DMS53 (cell line): ENCODE measurements at regions not wholly inside any gene's neighbourhood (a gene's known extent, or its start where the extent isn't known, plus 50 kb on each side); places are given as distances from the start of the nearest gene placed in this dataset.
"Not testable (repeated sequence)": the region's sequence is repeated elsewhere in the genome, so short reads cannot be mapped to it uniquely, and the experiment has no call there.

Experiments
- DNase-seq: peaks from one replicate; lab custom pipeline; 2025; lab: John Stamatoyannopoulos, UW

DNA sequence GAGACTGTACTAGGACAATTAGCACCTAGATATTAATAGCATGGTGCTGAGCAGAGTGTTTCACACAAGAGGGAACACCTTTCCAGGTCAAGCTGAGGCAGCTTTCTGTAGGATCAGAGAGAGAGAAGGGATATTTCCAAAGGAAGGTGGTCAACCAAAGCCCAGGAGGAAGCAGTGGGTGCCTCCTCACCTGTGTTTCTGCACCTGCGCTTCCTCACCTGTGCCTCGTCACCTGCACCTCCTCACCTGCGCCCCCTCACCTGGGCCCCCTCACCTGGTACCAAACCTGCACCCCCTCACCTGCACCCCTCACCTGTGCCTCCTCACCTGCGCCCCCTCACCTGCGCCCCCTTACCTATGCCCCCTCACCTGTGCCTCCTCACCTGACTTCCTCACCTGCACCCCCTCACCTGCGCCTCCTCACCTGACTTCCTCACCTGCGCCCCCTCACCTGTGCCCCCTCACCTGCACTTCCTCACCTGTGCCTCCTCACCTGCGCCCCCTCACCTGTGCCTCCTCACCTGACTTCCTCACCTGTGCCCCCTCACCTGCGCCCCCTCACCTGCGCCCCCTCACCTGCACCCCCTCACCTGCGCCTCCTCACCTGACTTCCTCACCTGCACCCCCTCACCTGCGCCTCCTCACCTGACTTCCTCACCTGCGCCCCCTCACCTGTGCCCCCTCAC lies 67.9 kb downstream of the TTLL2 start:
- no peak for DNase-seq

DNA sequence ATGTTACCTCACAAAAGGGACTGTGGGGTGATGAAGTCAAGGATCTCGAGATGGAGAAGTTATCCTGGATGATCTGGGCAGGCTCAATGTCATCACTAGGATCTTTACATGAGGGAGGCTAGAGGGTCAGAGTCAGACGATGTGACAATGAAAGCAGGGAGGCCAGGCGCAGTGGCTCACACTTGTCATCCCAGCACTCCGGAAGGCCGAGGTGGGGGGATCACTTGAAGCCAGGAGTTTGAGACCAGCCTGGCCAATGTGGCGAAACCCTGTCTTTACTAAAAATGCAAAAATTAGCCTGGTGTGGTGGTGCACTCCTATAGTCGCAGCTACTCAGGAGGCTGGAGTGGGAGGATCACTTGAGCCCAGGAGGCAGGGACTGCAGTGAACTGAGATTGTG lies 68.8 kb downstream of the TTLL2 start:
- DNase-seq, result no peak

DNA sequence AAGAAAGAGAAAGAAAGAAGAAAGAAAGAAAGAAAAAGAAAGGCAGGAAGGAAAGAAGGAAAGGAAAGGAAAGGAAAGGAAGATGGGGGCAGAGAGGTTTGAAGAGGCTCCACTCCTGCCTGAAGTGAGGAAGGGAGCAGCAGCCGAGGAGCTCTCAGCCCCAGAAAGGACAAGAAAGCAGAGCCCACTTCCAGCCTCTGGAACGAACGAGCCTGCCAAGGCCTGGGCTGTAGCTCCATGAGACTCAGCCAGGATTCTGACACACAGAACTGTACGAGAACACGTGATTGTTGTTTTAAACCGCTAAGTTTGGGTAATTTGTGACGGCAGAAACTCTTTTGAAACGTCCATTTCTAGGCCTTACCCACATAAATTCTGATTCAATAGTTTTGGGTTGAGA lies 69.5 kb downstream of the TTLL2 start:
- DNase-seq, result no peak

DNA sequence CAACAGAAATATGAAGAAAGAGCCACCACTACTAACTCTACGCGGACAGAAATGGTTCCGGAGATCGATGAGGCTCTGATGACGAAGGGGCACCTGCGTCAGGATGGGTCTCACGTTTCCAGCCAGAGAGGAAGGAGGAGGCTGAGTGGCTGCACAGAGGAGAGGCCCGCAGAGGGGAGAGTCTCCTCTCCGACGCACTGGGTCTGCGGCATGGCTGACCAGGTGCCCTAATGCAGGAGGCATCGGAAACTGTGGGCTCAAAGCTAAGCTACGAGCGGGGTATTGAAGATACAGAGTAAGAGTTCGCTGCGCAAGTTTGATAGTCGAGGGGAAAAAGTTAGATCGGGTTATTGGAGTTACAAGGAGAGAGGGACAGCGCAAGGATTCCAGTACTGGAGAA lies 69.9 kb downstream of the TTLL2 start:
- DNase-seq, result no peak

DNA sequence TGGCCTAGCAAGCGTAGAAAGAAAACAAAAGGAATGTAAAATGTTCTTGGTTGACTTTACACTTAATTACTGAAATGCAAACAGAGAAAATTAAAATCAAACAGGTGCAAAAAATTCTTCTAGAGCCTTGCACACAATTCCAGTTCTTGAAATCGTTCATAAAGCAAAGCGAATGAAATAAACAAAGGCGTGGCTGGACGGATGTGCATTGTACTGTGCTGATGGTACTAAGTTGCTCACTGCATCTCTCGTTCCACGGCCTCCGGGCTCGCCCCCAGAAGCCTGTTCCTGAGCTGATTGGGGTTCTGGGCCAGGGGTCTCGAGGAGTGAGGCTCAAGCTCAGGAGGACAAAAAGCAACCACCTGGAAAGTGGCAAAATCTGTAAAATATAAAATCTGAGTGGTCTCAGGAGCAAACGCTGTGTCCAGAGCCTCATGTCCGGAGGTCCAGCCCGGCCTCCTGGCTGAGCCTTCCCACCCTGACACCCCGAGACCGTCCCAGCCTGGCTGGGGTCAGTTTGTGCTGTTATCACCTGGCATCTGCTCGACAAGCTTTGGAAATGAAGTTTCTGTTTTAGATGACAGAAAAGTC lies 71.3 kb downstream of the TTLL2 start:
- peak; percentile 15 for DNase-seq

DNA sequence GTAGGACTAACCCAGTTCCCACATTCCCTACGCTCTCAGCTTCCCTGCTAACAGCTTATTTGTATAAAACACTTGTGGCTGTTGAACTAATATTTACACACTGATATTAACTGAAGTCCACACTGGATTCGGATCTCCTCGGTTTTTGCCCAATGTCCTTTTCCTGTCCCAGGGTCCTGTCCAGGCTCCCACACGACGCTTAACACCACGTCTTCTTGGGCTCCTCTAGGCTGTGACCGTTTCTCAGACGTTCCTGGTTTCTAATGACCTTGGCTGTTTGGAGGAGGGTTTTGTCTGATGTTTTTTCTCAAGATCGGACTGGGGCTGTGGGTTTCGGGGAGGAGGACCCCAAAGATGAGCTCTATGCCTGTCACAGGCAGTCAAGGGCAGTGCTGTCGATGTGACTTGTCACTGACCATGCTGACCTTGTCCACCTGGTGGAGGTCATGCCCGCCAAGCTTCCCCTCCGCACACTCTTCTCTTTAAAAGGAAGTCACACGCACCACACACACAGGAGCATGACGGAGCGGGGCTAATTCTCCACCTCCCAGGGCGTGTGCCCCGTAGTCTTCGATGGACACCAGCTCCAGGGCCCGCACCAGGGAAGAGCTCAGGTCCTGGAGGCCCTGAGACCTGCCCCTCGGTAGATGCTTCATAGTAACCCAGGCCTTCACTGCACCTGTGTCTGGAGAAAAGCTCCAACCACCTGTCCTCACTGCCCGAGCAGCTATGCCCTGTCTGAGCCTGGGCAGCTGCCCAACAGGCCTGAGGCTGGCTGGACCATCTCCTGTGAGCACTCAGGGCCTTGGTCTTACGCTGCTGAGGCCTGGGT lies 72.0 kb downstream of the TTLL2 start:
- DNase-seq, result peak; percentile 63

DNA sequence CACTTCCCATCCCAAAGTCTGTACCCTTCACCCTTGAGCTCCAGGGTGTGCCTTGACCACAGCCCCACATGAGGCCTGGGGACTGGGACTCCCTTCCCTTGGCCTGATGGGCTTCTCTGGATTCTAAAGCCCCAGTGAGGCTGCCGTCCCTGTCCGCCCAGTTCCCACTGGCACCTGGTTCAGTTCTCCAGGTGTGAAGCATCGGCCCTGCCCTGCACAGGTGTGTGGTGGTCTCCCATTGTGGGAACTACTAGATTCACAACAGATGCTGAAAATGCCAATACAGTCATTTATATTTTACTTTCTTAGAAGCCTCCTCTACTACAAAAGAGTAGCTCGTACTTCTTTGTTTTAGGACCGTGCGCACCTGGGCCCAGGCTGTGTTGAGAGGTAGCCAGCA lies 72.8 kb downstream of the TTLL2 start:
- no peak for DNase-seq

DNA sequence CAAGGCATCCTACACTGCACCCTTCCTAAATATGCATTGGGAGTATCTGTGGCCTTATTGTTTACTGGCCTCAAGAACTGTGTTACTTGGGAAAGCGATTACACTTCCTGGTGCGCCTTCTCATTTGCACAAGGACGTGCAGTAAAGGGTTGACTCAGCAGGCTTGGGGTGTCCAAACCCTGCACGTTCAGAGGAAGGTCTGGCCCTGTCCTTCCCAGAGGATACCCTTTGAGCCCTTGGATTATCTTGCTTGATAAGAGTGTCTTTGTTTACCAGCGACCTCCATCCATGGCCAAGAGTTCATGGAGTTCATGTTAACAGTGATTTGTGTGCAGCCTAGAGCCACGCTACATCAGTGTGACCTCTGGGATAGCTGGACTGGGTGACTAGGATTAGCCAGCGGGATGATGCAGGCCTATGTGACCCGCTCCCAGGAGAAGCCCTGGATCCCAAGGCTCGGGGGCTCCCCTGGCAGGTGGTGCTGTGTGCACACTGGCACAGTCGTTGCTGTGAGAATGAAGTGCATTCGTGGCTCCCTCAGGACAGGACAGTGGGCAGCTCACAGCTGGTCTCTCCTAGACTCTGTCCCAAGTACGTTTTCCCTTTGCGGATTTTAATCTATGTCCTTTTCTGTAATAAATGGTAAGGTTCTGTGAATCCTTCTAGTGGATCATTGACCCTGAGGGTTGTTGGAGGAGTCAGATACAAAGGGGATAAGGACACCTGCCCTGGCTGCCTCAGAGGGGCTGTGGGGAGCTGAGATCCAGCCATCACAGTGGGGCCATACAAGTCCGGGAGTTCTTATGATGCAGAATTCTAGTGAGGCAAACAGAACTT lies 73.5 kb downstream of the TTLL2 start:
- no peak for DNase-seq

DNA sequence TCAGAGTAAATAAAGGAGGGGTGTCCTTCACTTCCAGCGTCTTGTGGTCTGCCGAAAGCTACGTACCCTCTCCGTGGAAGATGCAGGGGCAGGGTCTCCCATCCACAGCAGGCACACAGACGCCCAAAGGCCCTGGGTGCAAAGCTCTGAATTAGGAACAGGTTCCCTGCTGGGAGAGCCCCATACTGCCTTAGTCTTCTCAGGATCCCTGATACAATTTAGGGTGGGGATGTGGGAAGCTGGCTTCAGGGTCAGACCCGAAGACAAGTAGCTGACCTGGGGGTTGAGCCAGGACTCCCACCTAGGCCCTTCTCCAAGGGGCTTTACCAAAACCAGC lies 74.1 kb downstream of the TTLL2 start:
- no peak for DNase-seq

DNA sequence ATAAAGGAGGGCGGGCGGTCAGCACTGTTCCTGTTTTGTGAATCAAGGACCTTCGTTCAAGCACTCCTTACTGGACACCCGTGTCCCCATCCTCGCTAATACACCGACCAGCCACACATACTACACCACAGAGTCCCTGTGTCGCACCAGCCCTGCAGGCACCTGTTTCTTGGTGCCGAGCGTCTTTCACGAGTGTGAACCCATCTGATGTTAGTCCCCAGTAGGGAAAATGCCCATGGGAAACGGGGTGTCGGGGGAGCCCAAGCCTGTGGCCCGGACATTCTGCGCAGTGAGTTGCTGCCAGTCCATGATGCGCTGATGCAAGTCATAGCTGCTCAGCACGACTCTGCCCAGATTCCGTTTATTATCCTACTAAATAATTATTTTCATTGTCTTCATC lies 74.7 kb downstream of the TTLL2 start:
- no peak for DNase-seq

DNA sequence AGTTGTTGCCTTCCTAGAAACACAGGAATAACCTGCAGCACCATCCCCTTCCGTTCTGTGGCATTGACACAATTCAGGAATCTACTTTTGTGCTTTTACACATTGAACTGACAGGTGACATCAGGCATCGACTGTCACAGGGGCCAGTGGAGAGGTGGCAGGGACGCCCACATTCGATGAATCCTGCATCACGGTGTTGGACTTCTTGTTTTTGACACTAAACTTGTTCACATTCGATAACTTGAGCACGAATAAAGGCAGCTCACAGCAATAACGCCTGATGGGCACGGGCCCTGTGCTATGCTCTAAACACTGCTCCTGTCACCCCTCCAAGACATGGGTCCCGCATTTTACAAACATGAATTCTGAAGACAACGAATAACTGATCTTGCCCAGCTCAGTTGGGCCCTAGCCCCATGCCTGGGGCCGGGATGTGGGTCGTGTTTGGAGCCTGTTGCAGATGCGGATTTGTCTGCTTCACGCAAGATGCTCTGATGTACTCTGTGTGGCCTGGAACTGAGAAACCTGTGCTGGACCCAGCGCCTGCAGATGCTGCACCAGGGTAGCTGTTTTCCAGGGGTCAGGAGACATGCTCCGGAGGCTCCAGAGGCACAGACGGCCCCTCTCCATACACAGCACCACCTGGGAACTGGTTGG lies 75.7 kb downstream of the TTLL2 start:
- no peak for DNase-seq

DNA sequence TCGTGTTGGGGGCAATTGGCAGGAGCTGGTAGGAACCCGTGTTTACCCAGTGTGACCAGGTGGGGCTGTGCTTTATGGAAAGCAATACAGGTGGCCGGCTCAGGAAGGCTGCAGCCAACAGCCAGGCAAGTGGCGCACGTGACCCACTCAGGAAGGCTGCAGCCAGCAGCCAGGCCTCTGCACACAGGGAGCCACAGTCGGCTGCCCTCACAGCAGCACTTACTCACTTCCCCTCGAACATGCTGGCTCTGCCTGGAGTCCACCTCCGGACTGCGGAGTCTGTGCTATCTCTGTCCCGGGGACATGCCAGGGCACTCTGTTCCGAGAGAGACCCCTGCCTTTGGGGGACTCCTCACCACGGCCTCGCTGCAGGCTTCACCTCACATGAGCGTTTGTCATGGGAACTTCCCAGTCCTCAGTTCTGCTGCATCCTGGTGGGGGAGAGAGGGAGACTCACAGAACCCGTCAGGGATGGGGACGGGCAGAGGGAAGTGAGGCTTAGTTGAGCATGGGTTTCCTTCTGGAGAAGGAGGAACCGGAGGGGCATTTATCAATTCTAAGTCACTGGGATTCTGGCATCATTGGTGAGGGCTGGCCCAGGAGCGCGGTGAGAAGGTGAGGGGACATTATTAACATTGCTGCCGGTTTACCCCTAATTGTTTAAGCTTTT lies 76.8 kb downstream of the TTLL2 start:
- DNase-seq, result peak; percentile 88

DNA sequence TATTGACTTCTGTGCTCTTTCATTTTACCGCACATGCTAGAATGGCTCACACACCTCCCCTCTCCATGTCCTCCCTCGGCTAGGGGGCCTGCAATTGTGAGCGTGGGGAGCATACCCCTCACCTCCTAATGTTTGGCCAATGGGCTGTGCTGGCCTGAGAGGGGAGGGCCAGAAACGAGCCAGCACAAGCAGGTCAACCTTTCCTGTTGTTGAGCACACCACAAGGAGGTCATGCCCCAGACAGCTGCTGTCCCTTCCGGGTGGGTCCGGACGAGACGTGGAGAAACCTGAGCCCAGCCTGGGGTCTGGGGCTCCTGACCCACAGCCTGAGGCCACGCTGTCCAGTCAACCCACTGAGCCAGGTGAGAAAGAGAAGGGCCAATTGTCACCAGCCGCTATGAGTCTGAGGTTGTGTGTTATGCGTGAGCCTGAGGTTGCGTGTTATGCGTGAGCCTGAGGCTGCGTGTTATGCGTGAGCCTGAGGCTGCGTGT lies 77.4 kb downstream of the TTLL2 start:
- no peak for DNase-seq

DNA sequence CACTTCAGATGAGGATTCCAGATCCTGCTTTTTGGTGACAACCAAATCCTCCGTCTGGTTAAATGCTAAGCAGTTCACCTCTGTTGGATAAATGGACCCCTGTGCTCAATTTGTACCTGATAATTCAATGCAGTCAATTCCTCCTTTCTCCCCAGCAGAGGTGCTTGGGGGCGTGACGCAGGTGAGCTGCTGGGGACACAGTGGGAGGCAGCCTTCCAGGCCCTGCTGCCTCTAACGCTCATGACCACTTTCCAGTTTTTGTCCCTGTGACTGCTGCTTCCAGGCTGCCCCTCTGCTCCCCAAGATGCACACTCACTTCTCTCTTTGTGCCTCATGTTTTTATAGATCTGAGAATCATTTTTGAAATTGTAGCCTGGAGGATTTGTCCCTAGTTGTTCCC lies 78.5 kb downstream of the TTLL2 start:
- no peak for DNase-seq

DNA sequence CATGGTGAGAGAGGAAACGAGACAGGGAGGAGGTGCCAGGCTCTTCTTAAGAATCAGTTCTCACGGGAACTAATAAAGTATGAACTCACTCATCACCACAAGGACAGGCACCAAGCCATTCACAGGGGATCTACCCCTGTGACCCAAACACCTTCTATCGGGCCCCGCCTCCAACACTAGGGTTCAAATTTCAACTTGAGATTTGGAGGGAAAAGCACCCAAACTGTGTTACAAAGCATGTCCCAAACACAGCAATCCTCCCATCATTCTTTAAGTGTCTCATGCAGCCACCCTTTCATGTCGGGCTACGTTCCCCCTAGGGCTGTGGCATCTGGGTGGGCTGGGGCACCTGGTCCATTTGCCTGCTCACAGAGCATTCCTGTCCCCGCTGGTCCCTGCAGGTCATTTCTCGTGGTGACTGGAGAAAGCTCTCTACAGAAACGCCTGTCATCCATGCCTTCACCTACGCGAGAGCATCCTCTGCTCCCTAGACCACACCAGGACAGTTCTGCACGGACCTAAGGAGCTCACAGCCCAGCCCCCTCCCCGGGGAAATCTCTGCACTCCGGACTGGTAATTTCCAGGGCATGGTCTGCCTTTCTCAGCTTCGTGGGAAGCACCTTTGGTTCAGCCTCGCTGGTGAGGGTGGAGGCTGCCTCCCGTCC lies 79.6 kb downstream of the TTLL2 start:
- no peak for DNase-seq

DNA sequence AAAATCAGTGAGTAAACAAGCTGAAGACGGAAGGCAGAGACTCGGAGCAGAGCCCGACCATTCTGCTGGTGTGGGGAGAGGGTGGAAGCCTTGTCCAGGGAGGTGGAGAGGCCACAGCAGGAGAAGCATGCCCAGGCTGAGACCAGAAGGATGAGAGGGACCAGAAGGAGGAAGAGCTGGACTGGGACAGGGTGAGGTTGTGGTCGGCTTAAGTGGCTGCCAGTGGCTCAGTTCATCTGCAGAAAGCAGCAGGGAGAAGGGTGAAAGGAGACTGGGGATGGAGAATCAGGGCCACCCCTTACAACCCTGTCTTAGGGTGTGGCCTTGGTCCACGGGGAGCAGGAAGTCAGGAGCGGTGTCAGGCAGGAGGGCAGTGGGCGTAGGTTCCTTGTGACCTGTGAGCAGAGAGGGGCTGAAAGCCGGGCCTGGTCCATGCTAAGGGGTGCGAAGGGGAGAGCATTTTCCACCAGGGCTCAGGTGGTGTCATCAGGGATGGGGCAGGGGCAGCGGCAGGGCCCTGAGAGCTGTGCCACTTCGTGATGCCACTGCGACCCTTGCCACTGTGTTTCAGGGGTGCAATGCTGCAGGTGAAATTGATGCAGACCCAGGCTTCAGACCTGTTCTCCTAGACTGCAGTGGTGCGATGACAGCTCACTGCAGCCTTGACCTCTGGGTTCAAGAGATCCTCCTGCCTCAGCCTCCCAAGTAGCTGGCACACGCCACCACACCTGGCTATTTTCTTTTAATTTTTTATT lies 81.1 kb downstream of the TTLL2 start:
- DNase-seq, result no peak

DNA sequence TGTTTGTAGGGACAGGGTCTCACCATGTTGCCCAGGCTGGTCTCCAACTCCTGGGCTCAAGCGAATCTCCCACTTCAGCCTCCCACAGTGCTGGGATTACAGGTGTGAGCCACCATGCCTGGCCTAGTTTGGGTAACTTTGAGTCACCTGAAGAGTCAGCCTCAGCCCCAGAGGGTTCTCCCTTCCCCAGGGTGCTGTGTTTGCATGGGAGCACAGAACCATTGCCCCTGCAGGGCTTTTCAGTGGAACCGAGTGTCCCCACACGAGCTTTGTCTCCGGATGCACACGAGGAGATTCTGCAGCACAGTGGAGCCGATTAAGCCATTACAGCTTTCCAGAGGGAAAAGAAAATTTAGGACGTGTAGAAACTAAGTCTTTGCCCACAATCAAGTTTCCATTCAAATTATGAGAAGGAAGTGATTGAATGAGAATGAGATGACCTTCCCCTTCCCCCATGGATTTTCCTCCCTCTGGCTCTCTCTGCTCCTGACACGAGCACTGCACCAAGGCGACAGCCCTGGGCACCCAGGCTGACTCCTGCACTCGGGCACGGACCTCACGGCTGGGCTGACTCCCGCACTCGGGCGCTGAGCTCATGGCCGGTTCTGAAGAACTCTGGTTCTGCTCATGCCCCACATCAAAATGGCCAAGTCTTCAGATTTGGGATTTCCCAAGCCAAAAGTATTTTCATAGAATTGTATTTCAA lies 81.8 kb downstream of the TTLL2 start:
- not testable (repeated sequence) for DNase-seq

DNA sequence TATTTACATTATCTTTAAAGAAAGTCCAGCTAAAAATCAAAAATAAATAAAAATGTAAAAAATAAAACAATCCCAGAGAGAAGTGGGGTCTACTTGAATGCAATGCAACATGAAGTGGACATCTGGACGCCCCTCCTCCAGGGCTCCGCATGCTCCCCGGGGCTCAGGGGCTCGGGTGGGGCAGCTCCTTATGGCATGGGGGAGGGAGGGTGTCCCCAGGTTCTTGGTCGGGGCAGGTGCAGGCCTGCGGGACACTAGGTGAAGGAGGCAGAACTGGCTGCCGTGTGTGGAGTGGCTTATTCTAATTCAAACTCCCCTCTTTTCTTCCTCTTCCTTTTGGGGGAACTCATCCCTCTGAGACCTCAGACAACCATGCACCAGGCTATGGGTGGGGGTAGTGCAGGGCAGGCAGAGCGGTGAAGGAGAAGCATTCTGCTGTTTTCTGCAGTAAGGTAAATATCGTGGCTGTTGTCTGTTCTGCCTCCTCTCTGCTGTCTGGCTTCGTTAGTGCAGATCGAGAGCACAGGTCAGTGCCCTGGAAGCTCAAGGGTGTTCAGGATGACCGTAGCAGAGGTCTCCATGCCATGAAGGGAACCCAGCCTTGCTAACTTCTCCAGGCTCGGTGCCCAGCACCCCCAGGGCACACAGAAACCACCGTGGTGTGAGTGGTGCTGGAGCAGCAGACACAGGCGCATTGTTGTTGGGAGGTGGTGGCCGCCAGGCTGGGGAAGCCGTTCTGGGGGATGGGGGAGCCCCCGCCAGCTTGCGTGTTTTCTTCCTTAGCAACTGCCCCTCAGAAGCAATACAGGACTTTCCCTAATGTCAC lies 82.6 kb downstream of the TTLL2 start:
- DNase-seq, result no peak
